Stimulated activated naive CD8-positive, alpha-beta T cell treated with anti-CD3 and anti-CD28 coated beads, Interleukin-15, amount 100 ng/mL, for 72 hours (primary cell): ENCODE measurements at regions not wholly inside any gene's neighbourhood (a gene's known extent, or its start where the extent isn't known, plus 50 kb on each side); places are given as distances from the start of the nearest gene placed in this dataset.

ENCODE experiments used
- ATAC-seq: fragments of 150-1000 bp; cut with Tn5 transposase; 2 replicates; pipeline ENCODE4 v1.10.0; 2021; ENCODE audit warnings: mild to moderate bottlenecking, moderate library complexity
- DNase-seq, 2 donors: peaks; one replicate each; pipeline ENCODE4 v3.0.0; 2021 to 2022
- H3K27ac Mint-ChIP-seq, 2 donors: one replicate each; pipeline ENCODE4 v1.8.0; 2022; ENCODE audit warnings: mild to moderate bottlenecking in 2 of 2, mixed read lengths in 2 of 2, moderate library complexity in 2 of 2
- H3K27me3 Mint-ChIP-seq: one replicate; pipeline ENCODE4 v1.8.0; 2022; ENCODE audit warnings: mixed read lengths
- H3K4me1 Mint-ChIP-seq: one replicate; pipeline ENCODE4 v1.8.0; 2022; ENCODE audit warnings: mild to moderate bottlenecking, mixed read lengths
- H3K4me3 Mint-ChIP-seq, 2 donors: one replicate each; pipeline ENCODE4 v1.8.0; 2022; ENCODE audit warnings: mild to moderate bottlenecking in 2 of 2, mixed read lengths in 2 of 2, moderate library complexity in 1 of 2
- H3K9me3 Mint-ChIP-seq, 2 donors: one replicate each; pipeline ENCODE4 v1.8.0; 2022; ENCODE audit warnings: mixed read lengths in 2 of 2

- Mint-ChIP-seq H3K4me3 (no peak overlapping the region), H3K27ac (no peak overlapping the region), H3K27me3 (no peaks in the 10 kb centered on the region), H3K9me3 (peaks cover 0 to 5% of the 10 kb centered on the region in 2 donors), H3K4me1 (no peaks in the 10 kb centered on the region)
- DNase-seq, result no peak
- ATAC-seq, result no peak
Observed at GRCh38 chr2:208545403-208546042, 138.9 kb downstream of the PTH2R start.

DNA sequence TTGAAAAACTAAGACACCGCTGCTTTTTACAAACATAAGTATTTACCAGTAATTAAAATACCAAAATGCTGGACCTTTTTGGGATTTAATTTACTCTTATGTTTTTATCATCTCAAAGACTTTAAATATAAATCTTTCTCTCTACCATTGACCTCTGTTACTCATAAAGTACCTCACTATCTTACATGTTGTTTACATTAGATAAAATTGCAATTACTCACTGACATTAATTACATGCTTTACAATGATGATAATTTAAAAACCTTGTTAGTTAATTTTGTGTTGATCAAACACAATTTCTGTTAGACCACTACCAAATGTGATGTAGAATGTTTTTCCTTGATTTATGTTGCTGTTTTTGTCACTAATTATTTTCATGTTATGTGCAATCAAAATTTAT, 139.5 kb downstream of the PTH2R start:
- DNase-seq, result no peak
- no peaks in the 10 kb centered on the region for H3K27me3 Mint-ChIP-seq
- no peaks in the 10 kb centered on the region for H3K4me1 Mint-ChIP-seq
- peaks cover 0 to 5% of the 10 kb centered on the region in 2 donors for H3K9me3 Mint-ChIP-seq
- no peak overlapping the region for H3K4me3 Mint-ChIP-seq
- ATAC-seq, result no peak
- H3K27ac Mint-ChIP-seq, result no peak overlapping the region

GRCh38 chr2:208546860-208547650, 140.5 kb downstream of the PTH2R start:
- no peaks in the 10 kb centered on the region for H3K27me3 Mint-ChIP-seq

DNA sequence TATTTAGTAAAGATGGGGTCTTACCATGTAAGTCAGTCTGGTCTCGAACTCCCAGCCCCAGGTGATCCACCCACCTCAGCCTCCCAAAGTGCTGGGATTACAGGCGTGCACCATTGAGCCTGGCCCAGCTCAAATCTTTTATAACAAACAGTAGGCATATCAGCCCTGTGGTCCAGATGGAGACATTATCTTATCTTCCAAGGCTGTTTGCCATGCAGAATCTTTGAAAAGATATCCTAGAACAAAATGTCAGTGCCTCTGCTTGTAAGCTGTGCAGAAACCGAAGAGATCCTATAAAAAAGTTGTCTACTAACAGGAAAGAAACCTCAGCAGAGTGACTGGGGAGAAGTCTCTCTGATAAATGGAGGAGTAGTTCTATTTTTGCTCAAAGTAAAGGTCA, 142.1 kb downstream of the PTH2R start:
- Mint-ChIP-seq H3K4me1 (no peaks in the 10 kb centered on the region), H3K4me3 (no peak overlapping the region)
- no peak for DNase-seq

More at GRCh38 chr2:208546860-208547650, 140.5 kb downstream of the PTH2R start:
- Mint-ChIP-seq H3K27ac (peak overlapping the region in 1 of 2 donors; percentile 94), H3K4me1 (no peaks in the 10 kb centered on the region), H3K9me3 (peaks cover 5 to 6% of the 10 kb centered on the region in 2 donors), H3K4me3 (no peak overlapping the region)
- no peak for DNase-seq
- ATAC-seq, result no peak

GRCh38 chr2:208549546-208550158, 143.1 kb downstream of the PTH2R start:
- no peak for ATAC-seq
- H3K4me1 Mint-ChIP-seq, result no peaks in the 10 kb centered on the region
- DNase-seq, result no peak
- no peak overlapping the region for H3K27ac Mint-ChIP-seq
- no peaks in the 10 kb centered on the region for H3K27me3 Mint-ChIP-seq
- no peak overlapping the region for H3K4me3 Mint-ChIP-seq
- H3K9me3 Mint-ChIP-seq, result peaks cover 0 to 8% of the 10 kb centered on the region in 2 donors

More for the DNA sequence above, 142.1 kb downstream of the PTH2R start:
- Mint-ChIP-seq H3K27me3 (no peaks in the 10 kb centered on the region), H3K9me3 (peaks cover 0 to 8% of the 10 kb centered on the region in 2 donors), H3K27ac (no peak overlapping the region)
- no peak for ATAC-seq

DNA sequence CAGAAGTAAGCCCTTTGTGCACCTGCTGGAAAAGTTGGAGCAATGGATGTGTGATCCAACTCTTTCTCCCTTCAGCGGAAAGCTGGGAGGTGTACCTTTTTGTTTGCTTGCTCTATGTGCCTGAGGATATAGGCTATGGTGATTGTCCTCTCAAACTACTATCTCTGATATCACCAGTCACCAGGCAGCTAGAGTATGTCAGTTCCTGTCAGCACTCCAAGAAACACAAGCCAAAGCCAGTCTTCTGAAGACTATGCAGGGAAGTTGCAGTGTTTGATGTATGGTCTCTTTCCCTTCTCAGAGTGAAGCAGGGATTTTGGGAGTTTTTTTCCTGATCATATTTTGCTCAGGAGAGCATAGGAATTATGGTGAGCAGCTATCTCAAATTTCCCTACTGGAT, 146.4 kb downstream of the PTH2R start:
- H3K4me1 Mint-ChIP-seq, result no peaks in the 10 kb centered on the region
- DNase-seq (no peak), ATAC-seq (no peak)
- no peak overlapping the region for H3K27ac Mint-ChIP-seq
- H3K9me3 Mint-ChIP-seq, result peaks cover 0 to 8% of the 10 kb centered on the region in 2 donors
- no peak overlapping the region for H3K4me3 Mint-ChIP-seq
- no peaks in the 10 kb centered on the region for H3K27me3 Mint-ChIP-seq

DNA sequence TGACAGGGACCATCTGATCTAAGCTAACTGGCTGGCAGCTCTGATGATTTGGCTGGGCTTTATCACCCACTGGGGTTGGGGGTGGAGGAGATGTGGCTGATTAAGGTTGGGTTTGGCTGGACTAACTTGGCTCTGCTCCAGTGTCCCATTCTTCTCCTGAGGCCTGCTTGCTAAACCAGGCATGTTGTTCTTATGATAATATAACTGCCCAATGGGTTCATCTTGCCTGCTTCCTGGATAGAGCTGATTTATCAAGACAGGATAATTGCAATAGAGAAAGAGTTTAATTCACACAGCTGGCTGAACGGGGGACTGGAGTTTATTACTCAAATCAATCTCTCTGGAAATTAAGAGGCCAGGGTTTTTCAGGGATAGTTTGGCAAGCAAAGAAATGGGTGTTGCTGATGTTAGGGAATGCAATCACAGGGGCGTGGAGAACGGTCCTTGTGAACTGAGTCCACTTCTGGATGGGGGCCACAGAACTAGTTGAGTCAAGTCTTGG, 150.4 kb downstream of the PTH2R start:
- Mint-ChIP-seq H3K27ac (no peak overlapping the region), H3K4me1 (no peaks in the 10 kb centered on the region), H3K27me3 (no peaks in the 10 kb centered on the region), H3K4me3 (no peak overlapping the region), H3K9me3 (peaks cover 0 to 9% of the 10 kb centered on the region in 2 donors)
- DNase-seq, result no peak
- no peak for ATAC-seq

DNA sequence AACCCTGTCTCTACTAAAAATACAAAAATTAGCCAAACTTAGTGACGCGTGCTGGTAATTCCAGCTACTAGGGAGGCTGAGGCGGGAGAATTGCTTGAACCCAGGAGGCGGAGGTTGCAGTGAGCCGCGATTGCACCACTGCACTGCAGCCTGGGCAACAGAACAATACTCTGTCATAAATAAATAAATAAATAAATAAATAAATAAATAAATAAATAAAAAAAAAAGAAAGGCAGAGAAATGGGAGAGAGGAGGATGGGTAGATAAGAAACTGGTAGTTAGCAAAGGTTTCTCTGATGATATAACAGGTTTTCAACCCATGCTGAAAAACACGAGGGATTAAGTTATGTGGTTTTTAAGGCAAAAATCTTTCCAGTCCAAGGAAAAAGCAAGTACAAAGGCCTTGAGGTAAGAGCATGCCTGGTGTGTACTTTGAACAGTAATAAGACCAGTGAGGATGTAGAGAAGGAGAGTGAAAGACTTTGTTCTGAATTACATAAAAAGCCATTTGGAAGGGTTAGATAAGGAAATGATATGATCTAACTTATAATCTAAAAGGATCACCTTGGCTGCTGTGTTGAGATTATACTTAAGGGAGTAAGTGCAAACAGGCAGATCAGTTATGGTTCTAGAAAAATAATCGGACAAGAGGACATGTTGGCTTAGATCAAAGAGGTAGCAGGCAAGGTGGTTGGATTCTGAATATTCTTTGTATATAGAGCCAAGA, 159.3 kb downstream of the PTH2R start:
- no peaks in the 10 kb centered on the region for H3K4me1 Mint-ChIP-seq
- peaks cover 0 to 5% of the 10 kb centered on the region in 2 donors for H3K9me3 Mint-ChIP-seq
- no peak overlapping the region for H3K27ac Mint-ChIP-seq
- no peak overlapping the region for H3K4me3 Mint-ChIP-seq
- no peak for DNase-seq
- ATAC-seq, result no peak
- no peaks in the 10 kb centered on the region for H3K27me3 Mint-ChIP-seq

- Mint-ChIP-seq H3K9me3 (no peaks in the 10 kb centered on the region), H3K4me1 (no peaks in the 10 kb centered on the region), H3K4me3 (no peak overlapping the region), H3K27me3 (no peaks in the 10 kb centered on the region), H3K27ac (no peak overlapping the region)
- ATAC-seq, result no peak
- no peak for DNase-seq
Observed at GRCh38 chr2:208568203-208568602, 161.6 kb downstream of the PTH2R start.

DNA sequence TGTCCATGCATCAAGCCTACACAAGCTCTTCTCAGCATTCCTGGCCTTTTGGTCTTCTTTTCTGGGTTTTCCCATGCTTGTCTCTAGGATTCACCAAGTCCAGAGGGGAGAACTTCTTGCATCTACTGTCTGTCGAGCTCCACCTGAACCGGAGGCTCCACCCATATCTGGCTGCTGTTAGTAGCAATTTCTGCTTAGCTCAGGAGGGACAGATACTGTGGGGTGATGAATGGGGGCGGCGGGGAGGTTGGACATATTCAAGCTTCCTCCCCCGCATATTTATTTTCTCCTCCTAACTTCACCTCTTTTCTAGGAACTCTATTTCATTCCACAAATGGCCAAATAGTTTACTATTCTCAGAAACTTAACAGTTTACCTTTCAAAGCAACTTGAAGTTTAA, 163.5 kb downstream of the PTH2R start:
- Mint-ChIP-seq H3K27me3 (no peaks in the 10 kb centered on the region), H3K27ac (no peak overlapping the region), H3K4me3 (no peak overlapping the region), H3K4me1 (no peaks in the 10 kb centered on the region), H3K9me3 (peaks cover 0 to 5% of the 10 kb centered on the region in 2 donors)
- DNase-seq (no peak), ATAC-seq (no peak)

- ATAC-seq, result no peak
- peaks cover 0 to 11% of the 10 kb centered on the region in 2 donors for H3K9me3 Mint-ChIP-seq
- DNase-seq, result no peak
- no peaks in the 10 kb centered on the region for H3K4me1 Mint-ChIP-seq
- no peaks in the 10 kb centered on the region for H3K27me3 Mint-ChIP-seq
- H3K27ac Mint-ChIP-seq, result no peak overlapping the region
- H3K4me3 Mint-ChIP-seq, result no peak overlapping the region
Observed at GRCh38 chr2:208570851-208571763, 164.5 kb downstream of the PTH2R start.

DNA sequence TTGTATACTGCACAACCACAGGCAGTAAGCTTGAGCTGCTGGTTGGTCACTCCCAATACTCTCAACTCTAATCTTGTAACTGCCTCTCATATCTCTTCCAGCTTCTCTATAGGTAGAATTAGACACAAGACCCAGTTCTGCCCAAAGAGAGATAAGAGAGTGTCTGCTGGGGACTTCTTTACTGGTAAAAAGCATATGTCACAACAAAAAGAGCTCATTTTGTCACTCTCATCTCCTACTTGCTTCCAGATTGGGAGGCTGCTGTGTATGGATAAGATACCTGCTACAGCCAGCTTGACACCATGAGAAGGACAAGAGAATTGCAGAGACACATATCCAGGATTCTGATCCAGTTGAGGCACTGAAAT, 165.2 kb downstream of the PTH2R start:
- Mint-ChIP-seq H3K27ac (no peak overlapping the region), H3K9me3 (peaks cover 0 to 16% of the 10 kb centered on the region in 2 donors), H3K4me1 (no peaks in the 10 kb centered on the region), H3K27me3 (no peaks in the 10 kb centered on the region), H3K4me3 (no peak overlapping the region)
- DNase-seq (no peak), ATAC-seq (no peak)

GRCh38 chr2:208573569-208573968, 167.0 kb downstream of the PTH2R start:
- Mint-ChIP-seq H3K9me3 (peaks cover 0 to 16% of the 10 kb centered on the region in 2 donors), H3K27me3 (no peaks in the 10 kb centered on the region), H3K4me1 (no peaks in the 10 kb centered on the region), H3K4me3 (no peak overlapping the region), H3K27ac (no peak overlapping the region)
- ATAC-seq, result no peak
- no peak for DNase-seq

DNA sequence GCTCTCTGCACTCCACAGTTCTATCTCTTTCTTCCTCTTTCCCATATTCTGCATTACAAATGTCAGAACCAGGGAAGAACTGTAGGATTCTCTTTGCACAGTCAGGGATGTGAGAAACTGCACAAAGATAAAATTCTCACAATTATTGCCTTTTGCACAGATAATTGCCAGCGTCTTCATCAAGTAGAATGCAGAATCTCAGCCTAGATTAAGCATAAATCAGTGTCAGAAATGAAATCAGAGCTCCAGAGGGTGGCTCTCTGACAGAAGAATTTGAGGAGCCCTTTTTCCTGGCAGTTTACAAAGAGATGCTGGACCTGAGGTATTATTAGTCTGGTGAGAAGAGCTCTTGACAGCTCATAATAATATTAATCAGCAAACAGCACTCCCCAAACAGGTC, 173.1 kb downstream of the PTH2R start:
- H3K27me3 Mint-ChIP-seq, result no peaks in the 10 kb centered on the region
- no peaks in the 10 kb centered on the region for H3K4me1 Mint-ChIP-seq
- H3K4me3 Mint-ChIP-seq, result no peak overlapping the region
- no peak overlapping the region for H3K27ac Mint-ChIP-seq
- peaks cover 0 to 12% of the 10 kb centered on the region in 2 donors for H3K9me3 Mint-ChIP-seq
- ATAC-seq (no peak), DNase-seq (no peak)
